ENCODE measurements at regions not wholly inside any gene's neighbourhood (a gene's known extent, or its start where the extent isn't known, plus 50 kb on each side); places are given as distances from the start of the nearest gene placed in this dataset.

- no peak for FAIRE-seq
- Histone ChIP-seq H3K4me1 (ENCODE audit: control insufficient read depth in 2 of 3, insufficient read depth in 2 of 3, low read depth in 1 of 3, low read length in 3 of 3) (no peaks in the 10 kb centered on the region), H3K9me3 (ENCODE audit: control insufficient read depth in 2 of 3, insufficient read depth in 1 of 3, low read length in 3 of 3) (no peaks in the 10 kb centered on the region), H3K9ac (ENCODE audit: low read length in 3 of 3) (no peak overlapping the region), H3K36me3 (ENCODE audit: control insufficient read depth in 2 of 3, insufficient read depth in 3 of 3, low read length in 3 of 3) (no peaks in the 10 kb centered on the region), H3K27ac (ENCODE audit: low read depth in 2 of 2, low read length in 2 of 2) (no peak overlapping the region), H3K27me3 (ENCODE audit: control insufficient read depth, insufficient read depth, low read length) (no peaks in the 10 kb centered on the region), H3K4me3 (ENCODE audit: low read length in 3 of 3) (no peak overlapping the region)
- TF ChIP-seq, protein P1, sequence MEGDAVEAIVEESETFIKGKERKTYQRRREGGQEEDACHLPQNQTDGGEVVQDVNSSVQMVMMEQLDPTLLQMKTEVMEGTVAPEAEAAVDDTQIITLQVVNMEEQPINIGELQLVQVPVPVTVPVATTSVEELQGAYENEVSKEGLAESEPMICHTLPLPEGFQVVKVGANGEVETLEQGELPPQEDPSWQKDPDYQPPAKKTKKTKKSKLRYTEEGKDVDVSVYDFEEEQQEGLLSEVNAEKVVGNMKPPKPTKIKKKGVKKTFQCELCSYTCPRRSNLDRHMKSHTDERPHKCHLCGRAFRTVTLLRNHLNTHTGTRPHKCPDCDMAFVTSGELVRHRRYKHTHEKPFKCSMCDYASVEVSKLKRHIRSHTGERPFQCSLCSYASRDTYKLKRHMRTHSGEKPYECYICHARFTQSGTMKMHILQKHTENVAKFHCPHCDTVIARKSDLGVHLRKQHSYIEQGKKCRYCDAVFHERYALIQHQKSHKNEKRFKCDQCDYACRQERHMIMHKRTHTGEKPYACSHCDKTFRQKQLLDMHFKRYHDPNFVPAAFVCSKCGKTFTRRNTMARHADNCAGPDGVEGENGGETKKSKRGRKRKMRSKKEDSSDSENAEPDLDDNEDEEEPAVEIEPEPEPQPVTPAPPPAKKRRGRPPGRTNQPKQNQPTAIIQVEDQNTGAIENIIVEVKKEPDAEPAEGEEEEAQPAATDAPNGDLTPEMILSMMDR (IDR thresholded peaks at IDR 0.05; ENCODE audit: borderline replicate concordance, extremely low read depth, insufficient read depth) = no peak
- intact Hi-C loops (cut with DNase I) = no loop called here
- no peak for DNase-seq
These were observed 118.9 kb downstream of the TMEM18 start for GRCh38 chr2:558302-558642.

DNA sequence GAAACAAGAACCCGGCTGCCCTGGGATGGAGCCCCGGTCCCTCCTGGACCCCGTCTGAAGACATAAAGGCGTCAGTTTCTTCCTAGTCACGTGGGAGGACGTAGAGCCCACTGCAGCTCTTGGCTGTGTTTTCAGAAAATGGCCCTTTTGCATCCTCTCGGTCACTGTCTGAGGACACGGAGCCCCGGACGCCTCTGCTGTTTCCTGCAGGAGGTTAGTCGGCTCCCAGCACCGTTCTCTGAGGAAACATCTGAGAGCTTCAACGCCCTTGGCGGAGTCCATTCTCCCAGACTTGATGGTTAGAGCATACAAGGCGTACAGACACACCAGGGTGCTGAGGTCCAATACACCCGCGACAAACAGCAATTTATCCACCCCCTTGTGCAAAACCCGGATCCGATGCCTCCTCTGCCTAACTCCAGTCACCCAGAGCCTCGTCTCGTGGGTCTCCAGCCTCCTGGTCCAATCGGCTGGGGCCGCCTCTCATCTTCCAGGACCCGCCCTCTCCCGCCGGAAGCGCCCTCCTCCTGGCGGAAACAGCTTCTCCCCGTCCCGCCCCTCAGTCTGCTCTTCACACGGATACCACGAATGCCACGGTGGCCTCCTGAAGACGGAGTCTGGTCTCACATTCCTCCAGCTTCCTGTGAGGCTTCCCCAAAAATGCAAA lies 119.4 kb downstream of the TMEM18 start:
- TF ChIP-seq, protein P1 (IDR thresholded peaks at IDR 0.05; ENCODE audit: borderline replicate concordance, extremely low read depth, insufficient read depth) = no peak
- Histone ChIP-seq H3K36me3 (ENCODE audit: control insufficient read depth in 2 of 3, insufficient read depth in 3 of 3, low read length in 3 of 3) (no peaks in the 10 kb centered on the region), H3K9ac (ENCODE audit: low read length in 3 of 3) (no peak overlapping the region), H3K4me1 (ENCODE audit: control insufficient read depth in 2 of 3, insufficient read depth in 2 of 3, low read depth in 1 of 3, low read length in 3 of 3) (no peaks in the 10 kb centered on the region), H3K9me3 (ENCODE audit: control insufficient read depth in 2 of 3, insufficient read depth in 1 of 3, low read length in 3 of 3) (no peaks in the 10 kb centered on the region), H3K4me3 (ENCODE audit: low read length in 3 of 3) (no peak overlapping the region), H3K27me3 (ENCODE audit: control insufficient read depth, insufficient read depth, low read length) (no peaks in the 10 kb centered on the region), H3K27ac (ENCODE audit: low read depth in 2 of 2, low read length in 2 of 2) (no peak overlapping the region)
- intact Hi-C loops (cut with DNase I) = no loop called here
- FAIRE-seq (no peak), DNase-seq (no peak)

- no peaks in the 10 kb centered on the region for H3K36me3 ChIP-seq (ENCODE audit: control insufficient read depth in 2 of 3, insufficient read depth in 3 of 3, low read length in 3 of 3)
- H3K9ac ChIP-seq (ENCODE audit: low read length in 3 of 3) = no peak overlapping the region
- no peaks in the 10 kb centered on the region for H3K27me3 ChIP-seq (ENCODE audit: control insufficient read depth, insufficient read depth, low read length)
- TF ChIP-seq, protein P1 (IDR thresholded peaks at IDR 0.05; ENCODE audit: borderline replicate concordance, extremely low read depth, insufficient read depth) = no peak
- H3K4me3 ChIP-seq (ENCODE audit: low read length in 3 of 3) = no peak overlapping the region
- H3K4me1 ChIP-seq (ENCODE audit: control insufficient read depth in 2 of 3, insufficient read depth in 2 of 3, low read depth in 1 of 3, low read length in 3 of 3) = no peaks in the 10 kb centered on the region
- no peaks in the 10 kb centered on the region for H3K9me3 ChIP-seq (ENCODE audit: control insufficient read depth in 2 of 3, insufficient read depth in 1 of 3, low read length in 3 of 3)
- no peak overlapping the region for H3K27ac ChIP-seq (ENCODE audit: low read depth in 2 of 2, low read length in 2 of 2)
- intact Hi-C loops (cut with DNase I) = no loop called here
- FAIRE-seq (no peak), DNase-seq (no peak)
These were observed 120.7 kb downstream of the TMEM18 start for GRCh38 chr2:556485-556884.
